ENCODE measurements at regions not wholly inside any gene's neighbourhood (a gene's known extent, or its start where the extent isn't known, plus 50 kb on each side); places are given as distances from the start of the nearest gene placed in this dataset.

GRCh38 chr5:125113328-125113727 is 366.9 kb upstream of the ZNF608 start:
- Histone ChIP-seq H3K4me1 (ENCODE audit: control insufficient read depth in 4 of 4, insufficient read depth in 4 of 4, low read length in 3 of 4) (peaks cover 5 to 10% (median 9%) of the 10 kb centered on the region in 4 donors), H3K9me3 (ENCODE audit: control insufficient read depth in 4 of 4, low read length in 3 of 4) (no peaks in the 10 kb centered on the region), H3K36me3 (ENCODE audit: control insufficient read depth in 4 of 4, insufficient read depth in 3 of 4, low read depth in 1 of 4, low read length in 3 of 4) (no peaks in the 10 kb centered on the region), H3K9ac (ENCODE audit: low read depth in 1 of 2, low read length in 2 of 2) (no peak overlapping the region), H3K4me3 (ENCODE audit: low read depth in 1 of 3, low read length in 3 of 3) (no peak overlapping the region), H3K27me3 (ENCODE audit: control insufficient read depth in 4 of 4, insufficient read depth in 4 of 4, low read length in 3 of 4) (no peaks in the 10 kb centered on the region), H3K27ac (ENCODE audit: low read depth in 1 of 2, low read length in 2 of 2) (no peak overlapping the region)
- 79% methylated on average over 2 of the region's 2 CpGs for WGBS
- TF ChIP-seq, protein P1, sequence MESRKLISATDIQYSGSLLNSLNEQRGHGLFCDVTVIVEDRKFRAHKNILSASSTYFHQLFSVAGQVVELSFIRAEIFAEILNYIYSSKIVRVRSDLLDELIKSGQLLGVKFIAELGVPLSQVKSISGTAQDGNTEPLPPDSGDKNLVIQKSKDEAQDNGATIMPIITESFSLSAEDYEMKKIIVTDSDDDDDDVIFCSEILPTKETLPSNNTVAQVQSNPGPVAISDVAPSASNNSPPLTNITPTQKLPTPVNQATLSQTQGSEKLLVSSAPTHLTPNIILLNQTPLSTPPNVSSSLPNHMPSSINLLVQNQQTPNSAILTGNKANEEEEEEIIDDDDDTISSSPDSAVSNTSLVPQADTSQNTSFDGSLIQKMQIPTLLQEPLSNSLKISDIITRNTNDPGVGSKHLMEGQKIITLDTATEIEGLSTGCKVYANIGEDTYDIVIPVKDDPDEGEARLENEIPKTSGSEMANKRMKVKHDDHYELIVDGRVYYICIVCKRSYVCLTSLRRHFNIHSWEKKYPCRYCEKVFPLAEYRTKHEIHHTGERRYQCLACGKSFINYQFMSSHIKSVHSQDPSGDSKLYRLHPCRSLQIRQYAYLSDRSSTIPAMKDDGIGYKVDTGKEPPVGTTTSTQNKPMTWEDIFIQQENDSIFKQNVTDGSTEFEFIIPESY (IDR thresholded peaks at IDR 0.05), result no peak
- no peak for TF ChIP-seq HNF4G (IDR thresholded peaks at IDR 0.05)
- TF ChIP-seq FOXA1 (IDR thresholded peaks at IDR 0.05), result no peak
- TF ChIP-seq TAF1 (conservative IDR thresholded peaks at IDR 0.05), result no peak
- TF ChIP-seq YY1 (IDR thresholded peaks at IDR 0.05), result no peak
- DNase-seq (ENCODE audit: low spot score), result no peak

DNA sequence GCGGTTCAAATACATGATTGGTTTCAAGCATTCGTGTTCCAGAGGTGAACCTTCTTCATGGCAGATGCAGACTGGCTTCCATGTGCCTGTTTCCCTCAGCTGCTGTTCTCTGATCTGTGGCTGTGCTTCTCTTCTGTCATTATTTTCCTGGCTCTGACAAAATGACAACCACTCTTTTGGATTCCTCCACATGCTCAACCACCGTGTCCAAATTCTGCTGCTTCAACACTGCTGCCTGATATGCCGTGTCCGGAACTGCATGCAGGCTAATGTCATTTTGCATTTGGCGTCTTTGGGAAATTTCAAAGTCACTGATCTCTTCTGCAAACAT is 368.7 kb upstream of the ZNF608 start:
- 69% methylated on average over 6 of the region's 6 CpGs for WGBS
- Histone ChIP-seq H3K4me1 (ENCODE audit: control insufficient read depth in 4 of 4, insufficient read depth in 4 of 4, low read length in 3 of 4) (peaks cover 5 to 10% (median 9%) of the 10 kb centered on the region in 4 donors), H3K4me3 (ENCODE audit: low read depth in 1 of 3, low read length in 3 of 3) (no peak overlapping the region), H3K27ac (ENCODE audit: low read depth in 1 of 2, low read length in 2 of 2) (peak overlapping the region in 1 of 2 donors; percentile 43), H3K9ac (ENCODE audit: low read depth in 1 of 2, low read length in 2 of 2) (no peak overlapping the region), H3K27me3 (ENCODE audit: control insufficient read depth in 4 of 4, insufficient read depth in 4 of 4, low read length in 3 of 4) (no peaks in the 10 kb centered on the region), H3K9me3 (ENCODE audit: control insufficient read depth in 4 of 4, low read length in 3 of 4) (no peaks in the 10 kb centered on the region), H3K36me3 (ENCODE audit: control insufficient read depth in 4 of 4, insufficient read depth in 3 of 4, low read depth in 1 of 4, low read length in 3 of 4) (no peaks in the 10 kb centered on the region)
- DNase-seq (ENCODE audit: low spot score), result no peak
- no peak for TF ChIP-seq JUND (IDR thresholded peaks at IDR 0.05)
- TF ChIP-seq, protein P2, sequence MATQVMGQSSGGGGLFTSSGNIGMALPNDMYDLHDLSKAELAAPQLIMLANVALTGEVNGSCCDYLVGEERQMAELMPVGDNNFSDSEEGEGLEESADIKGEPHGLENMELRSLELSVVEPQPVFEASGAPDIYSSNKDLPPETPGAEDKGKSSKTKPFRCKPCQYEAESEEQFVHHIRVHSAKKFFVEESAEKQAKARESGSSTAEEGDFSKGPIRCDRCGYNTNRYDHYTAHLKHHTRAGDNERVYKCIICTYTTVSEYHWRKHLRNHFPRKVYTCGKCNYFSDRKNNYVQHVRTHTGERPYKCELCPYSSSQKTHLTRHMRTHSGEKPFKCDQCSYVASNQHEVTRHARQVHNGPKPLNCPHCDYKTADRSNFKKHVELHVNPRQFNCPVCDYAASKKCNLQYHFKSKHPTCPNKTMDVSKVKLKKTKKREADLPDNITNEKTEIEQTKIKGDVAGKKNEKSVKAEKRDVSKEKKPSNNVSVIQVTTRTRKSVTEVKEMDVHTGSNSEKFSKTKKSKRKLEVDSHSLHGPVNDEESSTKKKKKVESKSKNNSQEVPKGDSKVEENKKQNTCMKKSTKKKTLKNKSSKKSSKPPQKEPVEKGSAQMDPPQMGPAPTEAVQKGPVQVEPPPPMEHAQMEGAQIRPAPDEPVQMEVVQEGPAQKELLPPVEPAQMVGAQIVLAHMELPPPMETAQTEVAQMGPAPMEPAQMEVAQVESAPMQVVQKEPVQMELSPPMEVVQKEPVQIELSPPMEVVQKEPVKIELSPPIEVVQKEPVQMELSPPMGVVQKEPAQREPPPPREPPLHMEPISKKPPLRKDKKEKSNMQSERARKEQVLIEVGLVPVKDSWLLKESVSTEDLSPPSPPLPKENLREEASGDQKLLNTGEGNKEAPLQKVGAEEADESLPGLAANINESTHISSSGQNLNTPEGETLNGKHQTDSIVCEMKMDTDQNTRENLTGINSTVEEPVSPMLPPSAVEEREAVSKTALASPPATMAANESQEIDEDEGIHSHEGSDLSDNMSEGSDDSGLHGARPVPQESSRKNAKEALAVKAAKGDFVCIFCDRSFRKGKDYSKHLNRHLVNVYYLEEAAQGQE (IDR thresholded peaks at IDR 0.05), result no peak
- no peak for TF ChIP-seq CTCF (IDR thresholded peaks at IDR 0.05; ENCODE audit: low read depth, low read length, missing input control)
- peak in 1 of 2 donors; percentile 6 for TF ChIP-seq RXRA (IDR thresholded peaks at IDR 0.05)
- no peak for TF ChIP-seq GABPA (IDR thresholded peaks at IDR 0.05 in 1 of 2, conservative IDR thresholded peaks at IDR 0.05 in 1 of 2)
- TF ChIP-seq FOXA1 (IDR thresholded peaks at IDR 0.05), result no peak
- no peak for TF ChIP-seq NR2F2 (IDR thresholded peaks at IDR 0.05)
- peak in 1 of 2 donors; percentile 1 for TF ChIP-seq HNF4A (conservative IDR thresholded peaks at IDR 0.05)
- TF ChIP-seq EGR1 (IDR thresholded peaks at IDR 0.05; ENCODE audit: low read depth in 2 of 2), result peak in 1 of 2 donors; percentile 7
- peak; percentile 24 for TF ChIP-seq YY1 (IDR thresholded peaks at IDR 0.05)
- TF ChIP-seq, protein P1 (IDR thresholded peaks at IDR 0.05), result no peak
- no peak for TF ChIP-seq HNF4G (IDR thresholded peaks at IDR 0.05)
- TF ChIP-seq TAF1 (conservative IDR thresholded peaks at IDR 0.05), result no peak
- no peak for TF ChIP-seq SP1 (IDR thresholded peaks at IDR 0.05)
- TF ChIP-seq FOXA2 (IDR thresholded peaks at IDR 0.05), result no peak
- TF ChIP-seq ATF3 (IDR thresholded peaks at IDR 0.05), result no peak

All from liver (tissue), 8 donors.